A673 (cell line): ENCODE measurements at regions not wholly inside any gene's neighbourhood (a gene's known extent, or its start where the extent isn't known, plus 50 kb on each side); places are given as distances from the start of the nearest gene placed in this dataset.

Experiments
- CTCF ChIP-seq: fragments of 300-800, 200-600 bp; sonication (generic); conservative IDR thresholded peaks from 2 replicates; pipeline ENCODE4 v1.5.1; 2017; ENCODE audit warnings: low read depth, mild to moderate bottlenecking, antibody characterized with exemption, low read length, moderate library complexity, mixed read lengths
- EZH2 ChIP-seq: fragments of 200-600 bp; sonication (generic); IDR thresholded peaks from 2 replicates; pipeline ENCODE4 v1.6.1; 2017; ENCODE audit warnings: borderline replicate concordance, low read depth, mild to moderate bottlenecking, mixed read lengths, antibody characterized with exemption, low read length; ENCODE audit not compliant: poor library complexity, severe bottlenecking

DNA sequence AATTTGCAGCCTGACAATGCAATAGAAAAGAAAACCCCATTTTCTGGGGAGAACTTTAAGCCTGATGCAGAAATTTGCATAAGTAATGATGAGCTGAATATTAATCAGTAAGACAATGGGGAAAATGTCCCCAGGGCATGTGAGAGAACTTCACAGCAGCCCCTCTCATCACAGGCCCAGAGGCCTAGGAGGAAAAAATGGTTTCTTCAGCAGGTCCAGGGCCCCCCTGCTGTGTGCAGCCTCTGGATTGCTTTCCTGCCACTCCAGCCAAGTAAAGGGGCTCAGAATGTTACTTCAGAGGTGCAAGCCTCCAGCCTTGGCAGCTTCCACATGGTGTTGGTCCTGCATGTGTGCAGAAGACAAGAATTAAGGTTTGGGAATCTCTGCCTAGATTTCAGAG is 900.3 kb upstream of the ROBO1 start:
- TF ChIP-seq CTCF (no peak), EZH2 (no peak)
